PC-9 (cell line): ENCODE measurements at regions not wholly inside any gene's neighbourhood (a gene's known extent, or its start where the extent isn't known, plus 50 kb on each side); places are given as distances from the start of the nearest gene placed in this dataset.

ENCODE experiments used
- BruUV-seq: library from RNA; stranded (reverse); fragments of 400-500 nt; replicated peaks from 2 replicates; lab custom pipeline; 2021; lab: Mats Ljungman, UMichigan
- CTCF ChIA-PET: fragments of 300-600 bp; sonication (Branson Sonifier 250); formaldehyde crosslinking; loops from one replicate; lab custom pipeline; 2022; ENCODE audit warnings: antibody characterized with exemption; lab: Charles Lee
- POLR2A ChIA-PET: fragments of 300-600 bp; sonication (Branson Sonifier 250); formaldehyde crosslinking; loops from one replicate; lab custom pipeline; 2022; ENCODE audit warnings: antibody characterized with exemption; ENCODE audit not compliant: unreplicated experiment; lab: Charles Lee
- DNase-seq, 2 experiments: peaks; one replicate each; pipeline versions ENCODE4 v3.0.0 to v3.0.0-alpha.2; 2015 to 2022; ENCODE audit warnings: mixed read lengths in 1 of 2
- H2AFZ ChIP-seq: fragments of 200-600 bp; sonication (generic); 2 replicates; pipeline ENCODE4 v1.8.1; 2017; ENCODE audit warnings: antibody characterized with exemption
- H3F3A ChIP-seq: fragments of 200-600 bp; sonication (generic); 2 replicates; pipeline ENCODE4 v1.8.1; 2017; ENCODE audit warnings: antibody characterized with exemption, mild to moderate bottlenecking, low read depth; ENCODE audit not compliant: insufficient read depth
- H3K27ac ChIP-seq: fragments of 200-600 bp; sonication (generic); 2 replicates; pipeline ENCODE4 v1.6.1; 2016; ENCODE audit warnings: mixed run types
- H3K27me3 ChIP-seq: fragments of 200-600 bp; sonication (generic); 2 replicates; pipeline ENCODE4 v1.6.1; 2016; ENCODE audit warnings: low read depth, mixed run types; ENCODE audit not compliant: insufficient read depth
- H3K36me3 ChIP-seq: fragments of 200-600 bp; sonication (generic); 2 replicates; pipeline ENCODE4 v1.6.1; 2016; ENCODE audit warnings: low read depth, mixed run types
- H3K4me1 ChIP-seq: fragments of 200-600 bp; sonication (generic); replicated peaks from 2 replicates; pipeline ENCODE4 v1.6.1; 2016; ENCODE audit warnings: mixed run types; ENCODE audit not compliant: insufficient read depth
- H3K4me2 ChIP-seq: fragments of 200-600 bp; sonication (generic); 2 replicates; pipeline ENCODE4 v1.6.1; 2017; ENCODE audit warnings: mixed run types
- H3K4me3 ChIP-seq: fragments of 200-600 bp; sonication (generic); 2 replicates; pipeline ENCODE4 v1.6.1; 2016; ENCODE audit warnings: mixed run types
- H3K79me2 ChIP-seq: fragments of 200-600 bp; sonication (generic); 2 replicates; pipeline ENCODE4 v1.6.1; 2017; ENCODE audit warnings: low read depth, mixed run types
- H3K9me2 ChIP-seq: fragments of 200-600 bp; sonication (generic); 2 replicates; pipeline ENCODE4 v1.8.1; 2017; ENCODE audit warnings: mild to moderate bottlenecking; ENCODE audit not compliant: insufficient read depth
- H3K9me3 ChIP-seq: fragments of 200-600 bp; sonication (generic); 2 replicates; pipeline ENCODE4 v1.8.1; 2016; ENCODE audit warnings: low read depth; ENCODE audit not compliant: insufficient read depth
- H4K20me1 ChIP-seq: fragments of 200-600 bp; sonication (generic); 2 replicates; pipeline ENCODE4 v1.8.1; 2017; ENCODE audit not compliant: insufficient read depth
- EZH2 ChIP-seq: fragments of 200-600 bp; sonication (generic); IDR thresholded peaks from 2 replicates; pipeline ENCODE4 v1.8.0; 2017; ENCODE audit warnings: antibody characterized with exemption, low read depth
- intact Hi-C: fragments of 100-400 bp; cut with micrococcal nuclease; formaldehyde crosslinking; loops from one replicate; pipeline ENCODE4 v1.10.0; 2022; ENCODE audit not compliant: unreplicated experiment
- TF ChIP-seq, protein P1 (sequence below): fragments of 200-600 bp; sonication (generic); conservative IDR thresholded peaks from 2 replicates; pipeline ENCODE4 v1.6.1; 2017; ENCODE audit warnings: mixed run types, antibody characterized with exemption, mild to moderate bottlenecking, moderate library complexity

DNA sequence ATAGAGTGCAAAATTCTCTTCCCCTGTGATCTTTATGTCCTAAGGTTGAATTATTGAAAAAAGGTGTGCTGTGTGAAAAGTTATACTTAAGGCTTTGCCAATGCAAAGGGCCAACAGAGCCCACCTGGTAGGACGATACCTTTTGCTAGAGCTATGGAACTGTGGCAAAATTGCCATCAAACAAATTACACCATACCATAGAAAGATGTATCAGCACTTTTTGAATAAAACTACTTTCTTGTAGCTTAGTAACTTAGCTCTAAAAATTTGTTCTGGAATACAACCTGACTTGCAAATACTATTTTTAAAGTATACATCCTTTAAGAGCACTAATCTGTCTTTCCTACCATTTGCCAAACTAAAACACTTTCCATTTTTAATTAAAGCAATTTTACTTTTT is 147.2 kb upstream of the ERCC4 start:
- Histone ChIP-seq H3K4me2 (no peak overlapping the region), H3K79me2 (no peaks in the 10 kb centered on the region), H3K9me2 (no peaks in the 10 kb centered on the region), H4K20me1 (0 out of 2 replicates have a peak, but pooled peaks cover 4% of the 10 kb centered on the region), H2AFZ (no peak overlapping the region), H3F3A (no peaks in the 10 kb centered on the region), H3K27me3 (peaks cover 67% of the 10 kb centered on the region), H3K9me3 (no peaks in the 10 kb centered on the region), H3K4me3 (no peak overlapping the region), H3K36me3 (no peaks in the 10 kb centered on the region), H3K4me1 (no peaks in the 10 kb centered on the region), H3K27ac (no peak overlapping the region)
- ChIA-PET CTCF (no interaction called here), POLR2A (no interaction called here)
- no peak for TF ChIP-seq EZH2
- TF ChIP-seq, protein P1, sequence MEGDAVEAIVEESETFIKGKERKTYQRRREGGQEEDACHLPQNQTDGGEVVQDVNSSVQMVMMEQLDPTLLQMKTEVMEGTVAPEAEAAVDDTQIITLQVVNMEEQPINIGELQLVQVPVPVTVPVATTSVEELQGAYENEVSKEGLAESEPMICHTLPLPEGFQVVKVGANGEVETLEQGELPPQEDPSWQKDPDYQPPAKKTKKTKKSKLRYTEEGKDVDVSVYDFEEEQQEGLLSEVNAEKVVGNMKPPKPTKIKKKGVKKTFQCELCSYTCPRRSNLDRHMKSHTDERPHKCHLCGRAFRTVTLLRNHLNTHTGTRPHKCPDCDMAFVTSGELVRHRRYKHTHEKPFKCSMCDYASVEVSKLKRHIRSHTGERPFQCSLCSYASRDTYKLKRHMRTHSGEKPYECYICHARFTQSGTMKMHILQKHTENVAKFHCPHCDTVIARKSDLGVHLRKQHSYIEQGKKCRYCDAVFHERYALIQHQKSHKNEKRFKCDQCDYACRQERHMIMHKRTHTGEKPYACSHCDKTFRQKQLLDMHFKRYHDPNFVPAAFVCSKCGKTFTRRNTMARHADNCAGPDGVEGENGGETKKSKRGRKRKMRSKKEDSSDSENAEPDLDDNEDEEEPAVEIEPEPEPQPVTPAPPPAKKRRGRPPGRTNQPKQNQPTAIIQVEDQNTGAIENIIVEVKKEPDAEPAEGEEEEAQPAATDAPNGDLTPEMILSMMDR, result no peak
- intact Hi-C loops, result no loop called here
- no peak for DNase-seq
- BruUV-seq, result no TSS peak

DNA sequence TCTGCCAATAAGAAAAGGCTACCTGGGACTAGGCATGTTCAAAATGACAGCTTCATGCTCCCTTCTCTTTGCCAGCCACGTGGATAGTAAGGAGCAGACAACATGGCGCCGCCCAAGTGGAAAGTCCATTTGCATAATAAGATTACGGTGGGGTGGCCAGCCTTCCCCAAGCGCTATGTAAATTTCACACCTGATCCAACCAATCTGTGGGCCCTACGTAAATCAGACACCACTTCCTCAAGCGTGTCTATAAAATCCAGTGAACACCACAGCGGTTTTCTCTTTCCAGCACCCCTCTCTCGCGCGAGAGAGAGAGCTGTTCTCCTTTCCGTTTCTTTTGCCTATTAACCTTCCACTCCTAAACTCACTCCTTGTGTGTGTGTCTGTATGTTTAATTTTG is 140.3 kb upstream of the ERCC4 start:
- no peak overlapping the region for H3K27ac ChIP-seq
- no peak overlapping the region for H3K4me2 ChIP-seq
- no peaks in the 10 kb centered on the region for H3K79me2 ChIP-seq
- intact Hi-C loops, result no loop called here
- no peaks in the 10 kb centered on the region for H3F3A ChIP-seq
- H3K36me3 ChIP-seq, result no peaks in the 10 kb centered on the region
- TF ChIP-seq, protein P1, result no peak
- no peak for TF ChIP-seq EZH2
- no peaks in the 10 kb centered on the region for H3K9me2 ChIP-seq
- no peak overlapping the region for H2AFZ ChIP-seq
- H3K4me1 ChIP-seq, result no peaks in the 10 kb centered on the region
- ChIA-PET CTCF (interaction anchor here (0.5 kb wide), 1 partner anchor 981 kb away, joined by 3 read pairs; no protein-coding TSS in a partner anchor), POLR2A (no interaction called here)
- H3K4me3 ChIP-seq, result no peak overlapping the region
- no peaks in the 10 kb centered on the region for H3K9me3 ChIP-seq
- BruUV-seq, result no TSS peak
- DNase-seq, result no peak
- no peaks in the 10 kb centered on the region for H4K20me1 ChIP-seq
- peaks cover 42% of the 10 kb centered on the region; the same call in 1 of the 2 replicates for H3K27me3 ChIP-seq

DNA sequence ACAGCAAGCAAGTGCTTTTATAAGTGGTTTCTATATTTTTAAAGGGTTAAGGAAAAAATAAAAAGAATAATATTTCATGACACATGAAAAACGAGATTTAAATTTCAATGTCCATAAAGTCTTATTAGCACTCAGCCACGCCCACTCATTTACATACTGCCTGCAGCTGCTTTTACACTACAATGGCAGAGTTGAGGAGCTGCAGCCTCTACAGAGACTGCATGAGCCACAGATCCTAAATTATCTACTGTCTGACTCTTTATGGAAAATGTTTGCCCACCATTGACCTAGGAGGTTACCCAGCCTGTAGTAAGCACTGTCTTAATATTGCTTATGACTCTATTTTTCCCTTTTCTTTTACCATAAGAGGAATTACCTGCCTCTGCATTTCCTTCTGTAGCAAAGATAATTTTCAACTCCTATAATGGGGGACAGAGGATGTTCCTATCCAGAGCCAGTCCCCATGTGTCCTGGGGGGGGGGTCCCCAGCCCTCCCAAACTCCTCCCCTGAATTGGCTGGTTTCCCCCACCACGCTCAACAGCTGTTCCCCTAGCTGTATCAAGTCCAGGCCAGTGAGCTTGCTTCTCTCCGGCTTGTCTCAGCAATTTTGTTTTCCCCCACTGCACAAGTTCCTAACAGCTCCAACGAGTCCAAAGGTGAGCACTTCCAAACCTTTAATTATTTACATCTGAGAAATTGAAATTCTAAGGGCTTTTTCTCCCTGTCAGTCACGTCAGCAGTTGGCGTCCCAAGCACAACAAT is 139.4 kb upstream of the ERCC4 start:
- DNase-seq, result no peak
- Histone ChIP-seq H4K20me1 (no peaks in the 10 kb centered on the region), H3K4me3 (no peak overlapping the region), H3K9me2 (no peaks in the 10 kb centered on the region), H3F3A (no peaks in the 10 kb centered on the region), H2AFZ (no peak overlapping the region), H3K27me3 (peaks cover 45% of the 10 kb centered on the region), H3K9me3 (no peaks in the 10 kb centered on the region), H3K79me2 (no peaks in the 10 kb centered on the region), H3K4me2 (no peak overlapping the region), H3K36me3 (no peaks in the 10 kb centered on the region), H3K27ac (no peak overlapping the region), H3K4me1 (no peaks in the 10 kb centered on the region)
- BruUV-seq, result no TSS peak
- ChIA-PET CTCF (no interaction called here), POLR2A (no interaction called here)
- intact Hi-C loops, result no loop called here
- TF ChIP-seq, protein P1, result no peak
- no peak for TF ChIP-seq EZH2
